GM12865 (cell line): ENCODE measurements at regions not wholly inside any gene's neighbourhood (a gene's known extent, or its start where the extent isn't known, plus 50 kb on each side); places are given as distances from the start of the nearest gene placed in this dataset.

Experiments used
- DNase-seq: peaks from one replicate; pipeline ENCODE4 v3.0.0; 2010; ENCODE audit warnings: low read depth
- H3K4me3 ChIP-seq: 2 replicates; pipeline ENCODE4 v1.5.1; 2011; ENCODE audit warnings: mild to moderate bottlenecking, low read depth, low read length, control low read depth
- CTCF ChIP-seq: IDR thresholded peaks from 2 replicates; pipeline ENCODE4 v1.5.1; 2011; ENCODE audit warnings: low read length, control low read depth, low read depth, inconsistent platforms; ENCODE audit not compliant: insufficient read depth; ENCODE audit errors: missing control alignments

GRCh38 chr5:133731951-133732350 lies 119.6 kb upstream of the FSTL4 start:
- H3K4me3 ChIP-seq: no peak overlapping the region
- DNase-seq: no peak
- no peak for TF ChIP-seq CTCF

- no peak overlapping the region for H3K4me3 ChIP-seq
- no peak for TF ChIP-seq CTCF
- DNase-seq: no peak
Measured at GRCh38 chr5:133730866-133731265, 118.5 kb upstream of the FSTL4 start.

GRCh38 chr5:133730346-133730745 lies 118.0 kb upstream of the FSTL4 start:
- H3K4me3 ChIP-seq: no peak overlapping the region
- TF ChIP-seq CTCF: no peak
- DNase-seq: no peak

- DNase-seq: no peak
- no peak for TF ChIP-seq CTCF
- H3K4me3 ChIP-seq: no peak overlapping the region
Measured at GRCh38 chr5:133729800-133730199, 117.5 kb upstream of the FSTL4 start.

- no peak for DNase-seq
- TF ChIP-seq CTCF: no peak
- no peak overlapping the region for H3K4me3 ChIP-seq
Measured at GRCh38 chr5:133728475-133728874, 116.1 kb upstream of the FSTL4 start.

GRCh38 chr5:133727636-133728035 lies 115.3 kb upstream of the FSTL4 start:
- DNase-seq: no peak
- no peak for TF ChIP-seq CTCF
- H3K4me3 ChIP-seq: no peak overlapping the region

GRCh38 chr5:133723651-133724366 lies 111.5 kb upstream of the FSTL4 start:
- TF ChIP-seq CTCF: no peak
- no peak overlapping the region for H3K4me3 ChIP-seq
- no peak for DNase-seq
